HG03432 (cell line): ENCODE measurements at regions not wholly inside any gene's neighbourhood (a gene's known extent, or its start where the extent isn't known, plus 50 kb on each side); places are given as distances from the start of the nearest gene placed in this dataset.
A peak's percentile ranks its signal among the peaks of the same experiment; 100 is the strongest.

Experiments
- ATAC-seq: cut with Tn5 transposase; IDR thresholded peaks from one replicate; pipeline ENCODE4 v1.9.1; 2021; ENCODE audit warnings: mild to moderate bottlenecking, moderate library complexity; ENCODE audit not compliant: unreplicated experiment

DNA sequence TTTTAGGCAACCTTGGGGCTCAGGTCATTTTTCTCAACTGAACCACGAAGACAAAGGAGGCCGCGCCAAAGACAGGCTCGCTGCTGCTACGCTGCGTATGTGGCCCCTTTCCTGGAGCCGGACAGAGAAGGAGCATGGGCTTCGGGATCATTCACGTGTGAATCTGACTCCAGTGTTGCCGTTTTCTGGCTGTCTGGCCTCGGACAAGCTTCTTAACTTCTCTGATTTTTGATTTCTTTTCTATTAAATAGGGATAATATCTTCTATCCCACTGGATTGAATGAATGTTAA lies 50.8 kb upstream of the ZNF366 start:
- ATAC-seq: no peak

DNA sequence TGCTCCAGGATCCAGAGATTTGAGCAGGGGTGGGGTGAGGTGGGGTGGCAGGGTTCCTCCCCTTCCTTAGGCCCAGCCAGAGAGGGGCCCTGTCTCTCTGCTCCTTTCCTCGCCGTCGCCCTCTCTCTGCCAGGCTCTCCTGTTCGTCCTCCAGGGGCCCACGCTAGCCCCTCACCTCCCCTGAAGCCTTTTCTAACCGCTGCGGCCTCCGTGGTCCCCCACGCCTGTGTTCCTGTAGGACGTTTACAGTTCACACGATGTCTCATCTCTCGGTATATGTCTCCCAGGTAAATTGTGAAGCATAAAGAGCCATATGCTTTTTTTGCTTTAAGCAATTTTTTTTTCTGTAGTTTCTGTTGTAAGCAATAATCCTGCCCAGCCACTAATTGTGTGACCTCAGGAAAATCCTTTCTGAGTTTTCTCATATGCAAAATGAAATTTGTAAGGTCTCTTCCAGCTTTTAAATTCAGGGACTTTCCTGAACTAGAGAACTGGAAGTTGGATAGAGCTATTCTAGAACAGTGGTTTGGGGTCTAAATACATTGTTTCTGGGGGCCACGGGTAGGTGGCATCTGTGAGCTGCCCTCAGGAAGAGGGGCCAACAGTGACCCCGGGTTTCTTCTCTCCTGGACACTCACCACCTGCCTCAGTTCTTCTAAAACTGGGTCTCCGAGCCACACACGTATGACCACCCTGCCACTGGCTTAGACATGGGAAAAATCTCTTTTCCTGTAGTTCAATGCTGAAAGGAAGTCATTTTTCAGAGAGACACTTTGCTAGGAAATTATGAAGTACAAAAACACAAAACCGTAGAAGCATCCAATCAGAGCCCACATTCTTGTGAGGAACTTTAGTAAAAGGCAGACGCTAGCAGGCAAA lies 50.2 kb upstream of the ZNF366 start:
- ATAC-seq: peak; percentile 11
